CD4-positive, alpha-beta T cell treated with Interleukin-21 for 1 hour (primary cell): ENCODE measurements at regions not wholly inside any gene's neighbourhood (a gene's known extent, or its start where the extent isn't known, plus 50 kb on each side); places are given as distances from the start of the nearest gene placed in this dataset.

Source experiments
- DNase-seq: peaks from one replicate; pipeline ENCODE4 v3.0.0-alpha.2; 2020

- no peak for DNase-seq
These were observed 71.0 kb upstream of the SALL3 start for GRCh38 chr18:78908462-78909260.

DNA sequence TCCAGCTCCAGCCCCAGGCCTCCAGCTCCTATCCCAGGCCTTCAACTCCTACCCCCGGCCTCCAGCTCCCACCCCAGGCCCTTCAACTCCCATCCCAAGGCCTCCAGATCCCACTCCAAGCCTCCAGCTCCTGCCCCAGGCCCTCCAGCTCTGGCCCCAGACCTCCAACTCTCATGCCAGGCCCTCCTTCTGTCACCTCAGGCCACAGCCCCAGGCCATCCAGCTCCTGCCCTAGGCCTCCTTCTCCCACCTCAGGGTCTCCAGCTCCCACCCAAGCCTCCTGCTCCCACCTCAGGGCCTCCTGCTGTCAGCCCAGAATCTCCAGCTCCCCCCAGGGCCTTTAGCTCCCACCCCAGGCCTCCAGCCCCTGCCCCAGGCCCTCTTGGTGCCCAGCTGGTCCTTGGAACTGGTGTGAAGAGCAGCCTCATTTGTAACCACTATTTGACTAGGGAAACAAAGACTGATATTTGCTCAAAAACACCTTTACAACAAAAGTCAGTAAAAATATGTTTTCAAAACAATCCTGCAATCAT lies 67.8 kb upstream of the SALL3 start:
- DNase-seq = no peak

DNA sequence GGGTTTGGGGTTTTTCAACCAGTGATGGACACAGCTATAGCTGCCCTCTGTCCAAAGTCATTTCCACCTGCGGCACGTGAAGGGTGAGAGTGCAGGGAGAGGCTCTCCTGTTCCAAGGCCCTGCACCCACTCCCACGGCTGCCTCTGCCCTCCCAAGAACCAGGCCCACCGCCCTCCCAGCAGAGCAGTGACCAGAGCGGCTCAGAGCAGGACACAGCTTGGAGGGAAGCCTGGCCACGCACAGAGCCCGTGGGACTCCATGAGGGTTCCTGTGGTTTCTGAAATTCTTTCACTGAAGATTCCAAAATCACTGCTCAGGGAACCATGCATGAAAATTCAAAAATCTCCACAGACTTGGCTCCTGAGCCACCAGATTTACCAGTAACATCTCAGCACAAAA lies 67.3 kb upstream of the SALL3 start:
- DNase-seq = no peak

DNA sequence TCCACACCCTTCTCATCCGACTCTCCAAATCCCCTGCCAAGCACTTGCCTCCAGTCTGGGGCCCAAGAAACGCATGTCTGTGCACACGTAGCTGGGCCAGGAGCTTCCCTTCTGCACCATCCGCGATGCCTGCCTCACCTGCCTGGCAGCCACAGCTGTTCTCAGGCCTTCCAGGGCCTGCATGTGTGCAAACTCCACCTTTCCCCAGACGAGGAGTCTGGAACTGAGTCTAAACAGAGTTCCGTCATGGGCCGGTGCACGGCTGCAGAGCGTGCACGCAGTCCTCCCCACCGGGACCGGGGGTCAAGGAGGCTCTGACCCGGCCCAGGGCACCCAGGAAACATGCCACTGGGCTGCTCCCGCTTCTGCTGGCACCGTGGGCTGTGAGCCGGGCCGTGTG lies 66.8 kb upstream of the SALL3 start:
- DNase-seq = no peak

DNA sequence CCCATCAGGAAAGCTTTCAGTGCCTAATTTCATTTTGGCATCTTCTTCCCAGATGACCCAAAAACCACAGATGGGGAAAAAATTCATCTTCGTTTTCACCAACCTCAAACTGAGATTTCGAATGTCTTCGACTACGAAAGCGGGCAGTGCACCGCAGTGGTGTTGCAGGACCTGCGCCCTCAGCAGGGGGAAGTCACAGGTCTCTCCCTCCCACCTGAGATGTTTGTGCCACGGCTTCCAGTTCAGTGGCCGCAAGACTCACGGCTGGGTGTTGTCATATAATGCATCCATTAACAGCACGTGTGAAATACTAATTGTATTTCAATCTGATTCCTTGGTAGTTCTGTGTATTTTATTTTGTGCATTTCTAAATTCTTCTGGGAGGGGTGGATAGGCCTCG lies 66.2 kb upstream of the SALL3 start:
- no peak for DNase-seq

GRCh38 chr18:78913830-78914231 lies 65.8 kb upstream of the SALL3 start:
- no peak for DNase-seq

- no peak for DNase-seq
These were observed 65.2 kb upstream of the SALL3 start for GRCh38 chr18:78914249-78914935.

DNA sequence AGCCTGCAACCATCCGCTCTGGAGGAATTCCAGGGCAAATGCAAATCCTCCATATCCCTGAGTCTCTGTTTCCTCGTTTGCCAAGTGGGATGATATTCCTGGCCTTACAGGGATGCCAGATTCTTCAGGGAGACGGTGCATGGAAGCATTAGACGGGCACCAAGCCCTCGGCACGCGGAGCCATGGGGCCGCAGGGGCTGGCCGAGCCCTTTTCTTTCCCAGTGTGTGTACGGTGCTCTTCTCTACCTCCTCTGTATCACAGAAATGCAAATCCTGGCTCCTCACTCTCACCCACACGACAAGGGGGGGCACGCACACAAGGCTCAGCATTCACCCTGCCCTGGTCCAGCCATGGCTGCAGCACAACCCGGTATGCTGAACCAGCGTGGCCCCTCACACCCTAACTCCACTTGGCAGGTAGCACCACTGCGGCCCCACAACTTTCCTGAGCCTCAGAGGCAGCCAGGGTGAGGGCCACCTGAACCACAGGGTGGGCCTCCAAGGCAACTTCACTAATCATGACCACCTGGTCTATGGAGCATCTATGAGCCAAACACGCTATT lies 64.1 kb upstream of the SALL3 start:
- no peak for DNase-seq

GRCh38 chr18:78918707-78919106 lies 60.9 kb upstream of the SALL3 start:
- DNase-seq = no peak

DNA sequence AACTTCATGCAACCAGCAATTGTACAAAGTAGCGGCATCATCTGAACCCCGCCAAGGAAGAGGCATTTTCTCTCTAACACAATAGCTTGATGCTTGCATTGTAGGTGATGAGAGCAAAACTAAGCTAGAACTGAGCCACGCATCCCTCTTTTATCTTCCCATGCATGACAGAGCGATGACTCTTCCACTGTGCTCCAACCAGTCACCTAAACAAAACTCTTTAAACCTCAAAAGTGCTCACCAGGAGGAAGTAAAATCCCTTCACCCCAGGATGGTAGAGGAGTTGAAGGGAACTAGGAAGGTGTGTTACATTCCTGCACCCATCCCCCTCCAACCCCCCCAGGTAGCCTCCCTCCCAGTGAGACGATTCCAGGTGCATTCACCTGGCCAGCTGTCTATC lies 59.7 kb upstream of the SALL3 start:
- no peak for DNase-seq

GRCh38 chr18:78920456-78921138 lies 59.0 kb upstream of the SALL3 start:
- DNase-seq = no peak

GRCh38 chr18:78922856-78923255 lies 56.8 kb upstream of the SALL3 start:
- no peak for DNase-seq

- no peak for DNase-seq
These were observed 55.3 kb upstream of the SALL3 start for GRCh38 chr18:78924301-78924700.

- no peak for DNase-seq
These were observed 54.7 kb upstream of the SALL3 start for GRCh38 chr18:78924786-78925540.

DNA sequence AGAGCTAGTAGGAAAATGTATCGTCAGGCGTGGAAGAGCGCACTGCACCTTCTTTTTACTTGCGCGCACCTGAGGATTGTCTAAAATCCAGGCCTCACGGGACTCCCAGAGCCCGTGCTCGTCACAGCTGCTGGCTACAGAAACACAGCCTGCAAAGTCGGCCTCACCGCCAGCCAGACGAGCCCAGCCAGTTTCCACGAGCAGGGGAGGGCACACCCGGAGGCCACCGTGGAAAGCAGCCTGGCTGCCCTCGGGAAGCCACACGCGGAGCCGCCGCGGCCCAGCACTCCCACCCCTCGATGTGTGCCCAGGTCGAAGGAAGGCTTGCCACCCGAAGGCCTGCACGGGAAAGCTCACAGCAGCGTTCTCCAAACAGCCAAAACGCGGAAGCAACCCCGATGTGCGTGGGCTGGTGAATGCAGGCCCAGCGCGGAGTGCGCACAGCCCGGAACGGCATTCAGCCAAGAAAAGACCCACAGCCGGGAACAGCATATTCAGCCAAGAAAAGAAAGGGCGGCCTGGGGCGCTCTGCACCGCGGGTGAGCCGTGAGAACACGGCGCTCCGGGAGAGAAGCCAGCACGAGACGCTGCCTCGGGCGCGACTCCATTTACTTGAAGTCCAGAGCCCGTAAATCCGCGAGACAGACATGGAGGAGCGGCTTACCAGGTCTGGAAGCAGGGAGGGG lies 53.9 kb upstream of the SALL3 start:
- DNase-seq = no peak

DNA sequence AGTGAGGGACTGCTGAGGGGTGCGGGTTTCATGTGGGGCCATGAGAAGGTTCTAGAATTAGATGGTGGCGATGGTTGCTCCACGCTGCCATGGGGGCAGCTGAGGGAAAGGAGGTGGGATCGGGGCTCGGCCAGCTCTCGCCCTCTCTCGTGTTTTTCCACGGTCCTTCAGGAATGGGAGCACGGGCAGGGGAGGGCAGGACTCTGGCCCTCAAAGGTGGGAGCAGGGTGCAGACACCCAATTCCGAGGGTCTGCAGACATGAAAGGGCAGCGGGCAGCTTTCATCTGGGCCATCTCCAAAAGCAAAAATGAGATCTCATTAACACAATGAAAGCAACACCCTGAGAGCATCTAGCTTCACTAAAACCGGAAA lies 53.4 kb upstream of the SALL3 start:
- no peak for DNase-seq

DNA sequence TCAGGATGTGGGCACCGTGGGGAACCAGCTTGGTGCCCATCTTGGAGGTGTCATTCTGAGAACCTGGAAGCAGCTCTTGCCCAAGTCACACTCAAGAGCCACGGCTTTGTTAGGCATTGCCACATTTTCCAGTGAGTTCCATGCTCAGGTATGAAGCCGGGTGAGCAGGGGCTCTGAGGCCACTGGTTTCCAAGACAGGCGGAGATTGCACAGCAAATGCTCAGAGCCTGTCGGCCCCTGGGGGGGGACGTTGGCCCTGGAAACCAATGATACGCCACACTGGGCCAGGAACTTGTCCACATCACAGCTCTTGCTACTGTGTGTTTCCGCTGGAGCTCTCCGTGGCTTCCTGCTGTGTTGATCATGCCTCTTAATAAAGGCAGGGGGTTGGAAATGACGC lies 52.5 kb upstream of the SALL3 start:
- no peak for DNase-seq

DNA sequence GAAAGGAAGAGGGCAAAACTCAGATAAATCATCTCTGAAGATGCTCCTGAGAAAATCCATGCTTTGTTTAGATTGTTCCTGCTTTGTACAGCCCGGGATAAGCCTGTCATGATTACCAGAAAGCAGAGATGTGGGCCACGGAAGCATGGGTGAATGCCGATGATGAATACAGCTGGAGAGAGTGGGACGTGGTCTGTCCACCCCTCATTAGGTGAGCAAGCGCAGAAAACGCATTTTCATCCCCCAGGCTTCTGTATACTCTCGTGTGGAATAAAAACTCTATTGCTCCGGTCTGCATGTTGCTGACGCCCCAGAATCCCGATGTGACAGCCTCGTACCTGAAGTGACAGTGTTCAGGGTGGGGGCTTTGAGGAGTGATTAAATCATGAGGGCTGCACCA lies 52.0 kb upstream of the SALL3 start:
- no peak for DNase-seq

GRCh38 chr18:78928076-78928475 lies 51.5 kb upstream of the SALL3 start:
- DNase-seq = no peak

GRCh38 chr18:78929516-78929915 lies 50.1 kb upstream of the SALL3 start:
- DNase-seq = no peak
